Dermis microvascular lymphatic vessel endothelial cell (primary cell): ENCODE measurements at regions not wholly inside any gene's neighbourhood (a gene's known extent, or its start where the extent isn't known, plus 50 kb on each side); places are given as distances from the start of the nearest gene placed in this dataset.

ENCODE experiments used
- DNase-seq, 2 donors: peaks; one replicate each; pipeline versions ENCODE4 v3.0.0 to v3.0.0-alpha.2; 2010; ENCODE audit warnings: low read depth in 2 of 2

DNA sequence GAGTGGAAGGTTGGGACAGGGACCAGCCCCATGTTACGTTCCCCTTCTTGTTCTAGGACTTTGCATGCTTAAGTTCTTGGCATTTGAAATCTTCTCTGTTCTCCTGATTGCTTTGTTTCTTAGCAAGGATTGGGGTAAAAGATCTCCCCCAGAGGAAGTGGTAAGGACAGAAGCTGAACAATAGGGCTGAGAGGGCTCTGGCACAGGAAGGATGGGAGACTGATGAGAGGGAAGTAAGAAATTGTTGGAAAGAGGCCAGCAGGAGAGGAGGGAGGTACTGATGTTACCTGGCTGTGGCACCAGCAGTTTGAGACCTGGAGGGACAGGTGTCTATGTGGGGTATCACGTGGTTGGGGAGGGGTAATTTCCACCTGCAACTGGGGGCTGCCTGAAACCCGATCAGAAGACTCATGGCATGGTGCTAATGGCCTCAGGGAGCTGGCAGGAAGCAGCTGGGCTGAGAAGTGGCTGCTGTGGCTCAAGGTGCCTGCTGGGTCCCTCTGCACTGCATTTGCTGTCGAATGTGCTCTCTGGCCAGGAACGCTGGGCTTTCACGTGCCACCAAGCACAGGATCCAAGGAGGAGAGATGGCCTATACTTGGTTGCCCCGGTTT lies 108.4 kb downstream of the LSM3 start:
- no peak for DNase-seq

DNA sequence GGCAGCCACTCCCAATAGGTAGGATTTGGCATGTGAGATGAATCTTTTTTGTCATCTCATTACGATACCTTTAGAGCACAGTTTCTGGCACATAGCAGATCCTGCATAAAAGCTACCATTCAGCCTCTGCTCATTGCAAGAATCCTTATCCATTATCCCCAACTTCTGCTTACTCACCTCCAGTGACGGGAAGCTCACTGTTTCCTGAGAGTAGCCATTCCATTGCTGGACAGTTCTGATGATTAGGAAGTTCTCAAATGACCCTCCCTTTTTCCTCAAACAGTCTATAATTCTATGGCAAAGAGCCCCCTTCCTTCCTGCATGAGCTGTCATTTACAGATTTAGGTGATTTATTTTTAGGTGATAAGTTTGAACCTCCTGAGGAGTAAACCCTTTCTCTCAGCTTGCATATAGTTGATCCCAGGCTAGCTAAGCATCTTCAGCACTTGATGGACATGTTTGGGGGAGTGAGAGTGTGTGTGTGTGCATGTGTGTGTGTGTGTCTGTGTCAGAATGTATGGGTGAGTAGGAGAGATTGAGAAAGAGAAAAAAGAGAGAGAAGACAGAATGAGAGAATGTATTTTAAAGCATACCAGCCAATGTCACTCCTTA lies 109.7 kb downstream of the LSM3 start:
- DNase-seq, result no peak

DNA sequence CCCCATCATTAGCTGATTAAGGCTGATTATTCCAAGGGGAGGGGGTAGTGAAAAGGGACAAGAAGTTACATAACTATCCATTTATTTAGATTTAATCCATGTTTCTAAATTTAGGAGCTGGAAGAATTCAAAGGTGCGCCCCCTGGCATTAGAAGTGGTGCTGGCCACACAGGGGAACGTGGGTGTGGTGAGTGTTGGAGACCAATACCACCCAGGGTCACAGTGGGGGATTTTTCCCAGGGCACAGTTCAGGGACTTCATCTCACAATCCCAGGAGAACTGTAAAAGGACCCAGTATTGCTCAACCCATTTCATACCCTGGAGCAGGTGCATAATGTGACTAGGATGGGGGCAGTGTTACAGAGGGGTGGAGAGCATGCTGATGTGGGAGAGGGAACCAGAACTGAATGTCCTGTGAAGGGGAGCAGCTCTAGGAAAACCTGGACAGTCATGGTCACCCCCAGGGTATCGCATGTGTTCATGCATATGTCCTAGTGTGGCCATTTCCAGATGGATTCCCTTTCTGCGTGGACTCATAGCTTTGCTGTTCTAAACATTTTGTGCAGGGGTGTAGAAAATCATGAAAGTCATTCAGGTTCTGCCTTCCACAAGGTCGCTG lies 110.3 kb downstream of the LSM3 start:
- DNase-seq, result no peak

DNA sequence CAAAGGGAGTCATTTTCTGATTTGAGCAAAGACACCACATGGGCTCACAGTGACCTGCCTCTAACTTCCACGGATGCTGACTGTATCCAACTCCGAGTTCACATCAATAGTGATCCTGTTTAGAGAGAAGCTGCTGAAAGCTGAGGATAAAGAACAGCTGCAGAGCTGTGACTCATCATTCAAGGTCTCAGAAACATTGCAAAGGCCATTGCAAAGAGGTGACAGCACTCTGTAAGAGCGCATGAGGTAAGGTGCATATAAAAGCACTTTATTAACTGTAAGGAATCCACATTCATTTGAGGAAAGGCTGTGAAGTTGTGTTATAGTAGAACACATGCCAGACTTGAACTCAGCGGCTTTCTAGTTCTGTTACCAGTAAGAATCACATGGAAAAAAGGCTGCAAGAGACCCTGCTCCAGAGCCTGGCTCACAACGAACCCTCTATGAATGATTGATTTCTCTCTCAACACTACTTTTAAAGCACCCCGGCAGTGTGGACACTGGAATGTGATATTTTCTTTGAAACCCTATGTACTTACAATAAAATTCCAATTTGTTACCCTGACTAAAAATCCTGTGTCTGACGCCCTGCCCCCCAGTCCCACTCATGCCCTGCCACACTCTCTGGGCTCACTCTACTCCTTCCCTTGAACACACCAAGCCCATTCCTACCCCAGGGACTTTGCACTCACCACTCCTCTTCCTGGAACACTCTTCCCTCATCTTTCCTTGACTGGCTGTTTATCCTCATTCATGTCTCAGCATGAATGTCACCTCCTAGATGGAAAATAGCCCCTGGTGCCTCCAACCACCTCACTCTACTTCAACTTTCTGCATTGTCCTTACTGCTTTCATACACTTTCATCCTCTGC lies 111.2 kb downstream of the LSM3 start:
- peak in 1 of 2 donors; percentile 13 for DNase-seq

DNA sequence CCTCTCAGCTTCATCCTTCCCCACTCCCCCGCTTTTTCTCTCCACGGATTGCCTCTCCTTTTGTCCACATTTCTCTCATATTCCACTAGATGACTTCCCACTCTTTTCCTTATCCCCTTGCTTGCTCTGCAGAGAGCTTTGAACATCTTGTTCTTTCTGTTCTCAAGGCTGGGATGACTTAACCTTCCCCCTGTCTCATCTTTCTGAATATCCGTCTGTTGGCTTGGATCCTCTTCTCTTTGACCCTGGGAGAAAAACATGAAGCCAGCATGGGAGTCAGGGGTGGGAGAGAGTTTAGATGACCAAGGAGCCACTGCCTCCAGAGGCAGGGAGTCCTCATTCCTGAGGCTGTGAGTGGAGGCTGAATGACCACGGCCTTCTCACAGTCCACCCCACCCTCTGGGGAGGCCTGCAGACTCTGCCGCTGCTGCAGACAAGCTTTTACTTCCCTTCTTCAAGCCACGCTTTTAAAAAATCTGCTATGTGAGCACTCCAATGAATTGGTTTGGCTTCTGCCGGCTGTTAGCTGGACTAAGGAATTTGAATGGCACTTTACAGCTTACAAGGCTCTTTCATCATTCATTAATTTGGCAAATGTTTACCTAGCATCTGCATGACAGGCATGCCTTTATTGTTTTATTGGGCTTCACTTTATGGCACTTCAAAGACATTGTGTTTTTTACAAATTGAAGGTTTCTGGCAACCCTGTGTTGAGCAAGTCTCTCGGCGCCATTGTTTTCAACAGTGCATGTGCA lies 111.6 kb upstream of the SLC6A6 start:
- DNase-seq, result no peak

DNA sequence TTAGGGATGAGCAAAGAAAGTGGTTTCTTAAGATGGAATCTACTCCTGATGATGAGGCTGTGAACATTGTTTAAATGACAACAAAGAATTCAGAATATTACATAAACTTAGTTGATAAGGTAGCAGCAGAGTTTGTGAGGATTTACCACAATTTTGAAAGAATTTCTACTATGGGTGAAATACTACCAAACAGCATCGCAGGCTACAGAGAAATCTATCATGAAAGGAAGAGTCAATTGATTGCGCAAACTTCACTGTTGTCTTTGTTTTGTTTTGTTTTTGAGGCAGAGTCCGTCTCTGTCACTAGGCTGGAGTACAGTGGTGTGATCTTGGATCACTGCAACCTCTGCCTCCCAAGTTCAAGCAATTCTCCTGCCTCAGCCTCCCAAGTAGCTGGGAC lies 107.4 kb upstream of the SLC6A6 start:
- no peak for DNase-seq

DNA sequence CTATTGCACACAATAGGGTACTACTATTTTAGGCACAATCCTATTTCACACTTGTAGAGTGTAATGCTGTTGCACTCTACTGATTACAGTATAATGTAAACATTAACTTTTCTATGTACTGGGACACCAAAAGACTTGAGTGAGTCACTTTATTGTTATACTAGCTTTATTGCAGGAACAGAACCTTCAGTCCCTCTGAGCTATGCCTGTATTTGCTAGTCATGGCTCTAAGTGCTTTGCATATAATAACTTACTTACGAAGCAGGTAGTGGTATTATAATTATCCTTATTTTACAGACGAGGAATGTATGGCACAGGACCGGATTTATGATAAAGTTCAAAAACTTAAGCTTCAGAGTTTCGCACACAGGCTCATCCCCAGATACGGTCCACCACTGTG lies 106.6 kb upstream of the SLC6A6 start:
- DNase-seq, result no peak

DNA sequence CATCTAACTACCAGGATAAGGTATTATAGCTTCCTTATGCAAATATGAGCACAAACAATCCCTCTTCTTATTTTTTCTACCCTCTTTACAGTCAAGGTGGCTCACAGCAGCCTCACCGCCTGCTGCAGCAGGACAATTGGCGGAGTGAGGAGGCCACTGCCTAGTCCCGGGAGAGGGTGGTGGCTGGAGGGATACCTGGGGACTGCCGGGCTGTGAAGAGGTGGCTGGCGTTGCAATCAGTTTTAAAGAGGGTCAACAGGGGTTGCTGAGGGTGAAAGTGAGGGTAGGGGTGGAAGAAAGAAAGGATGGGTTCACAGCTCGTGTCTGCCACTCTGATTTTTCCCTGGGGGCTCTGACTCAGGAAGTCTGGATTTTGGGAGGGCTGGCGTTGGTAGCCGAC lies 105.1 kb upstream of the SLC6A6 start:
- DNase-seq, result no peak

DNA sequence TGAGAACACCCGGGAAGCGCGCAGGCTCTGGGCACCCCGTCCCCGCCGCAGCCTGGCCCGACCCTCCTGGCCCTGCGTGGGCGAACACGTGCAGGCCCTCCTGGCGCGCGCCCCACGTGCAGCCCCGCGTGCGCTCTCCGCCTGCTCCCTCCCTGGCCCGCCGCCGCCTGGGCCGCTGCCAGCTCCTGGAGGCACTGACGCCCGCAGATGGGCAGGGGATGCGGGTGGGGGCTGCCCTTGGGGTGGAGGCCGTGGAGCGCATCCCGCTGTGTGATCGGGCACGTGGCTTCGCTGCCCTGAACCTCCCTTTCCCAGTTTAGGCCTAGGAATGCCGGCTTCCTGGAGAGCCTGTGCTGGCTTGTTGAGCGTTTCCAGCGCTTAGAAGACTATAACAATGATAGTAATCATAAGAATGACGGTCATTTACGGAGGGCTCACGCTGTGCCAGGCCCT lies 104.6 kb upstream of the SLC6A6 start:
- no peak for DNase-seq

DNA sequence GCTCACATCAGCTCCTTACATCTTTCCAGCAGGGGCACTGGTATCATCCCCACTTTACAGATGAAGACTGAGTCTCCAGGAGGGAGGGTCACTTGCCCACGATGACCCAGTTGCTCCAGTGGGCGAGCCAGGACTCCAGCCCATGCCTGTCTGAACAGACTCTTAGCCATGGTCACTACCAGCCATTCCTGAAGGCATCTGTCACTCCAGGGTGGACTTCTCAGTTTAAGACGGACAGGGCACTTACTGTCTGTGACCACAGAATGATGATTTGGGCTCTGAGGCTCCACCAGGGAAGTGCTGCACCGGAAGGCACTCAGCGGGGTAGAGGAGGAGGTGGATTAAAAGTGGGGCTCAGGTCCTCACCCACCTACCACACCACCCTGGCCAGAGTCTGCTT lies 104.0 kb upstream of the SLC6A6 start:
- no peak for DNase-seq

DNA sequence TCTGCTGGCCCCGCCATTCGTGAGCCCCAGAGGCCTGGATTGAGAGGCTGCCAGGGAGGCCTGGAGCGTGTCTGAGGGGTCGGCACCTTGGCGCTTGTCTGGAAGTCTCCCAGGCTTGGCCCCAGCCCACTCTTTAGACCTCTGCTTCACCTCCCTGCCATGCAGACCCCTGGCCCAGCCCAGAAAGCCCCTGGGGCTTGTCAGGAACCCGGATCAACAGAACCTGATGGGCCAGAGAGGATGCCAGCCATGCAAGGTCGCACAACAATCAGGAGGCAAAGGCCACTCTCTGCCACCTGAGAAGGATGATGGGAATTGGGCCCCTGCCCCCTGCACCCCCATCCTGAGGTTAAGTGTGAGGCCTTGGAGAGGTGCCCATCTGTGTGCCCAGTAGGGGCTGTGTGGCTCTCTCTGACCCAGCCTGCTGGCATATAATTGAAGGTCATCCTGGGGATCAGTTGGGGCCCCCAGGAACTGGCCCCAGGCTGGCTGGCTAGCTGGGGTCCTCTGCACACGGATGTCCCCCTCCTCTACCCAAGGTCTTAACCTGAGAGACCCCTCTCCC lies 103.3 kb upstream of the SLC6A6 start:
- no peak for DNase-seq

DNA sequence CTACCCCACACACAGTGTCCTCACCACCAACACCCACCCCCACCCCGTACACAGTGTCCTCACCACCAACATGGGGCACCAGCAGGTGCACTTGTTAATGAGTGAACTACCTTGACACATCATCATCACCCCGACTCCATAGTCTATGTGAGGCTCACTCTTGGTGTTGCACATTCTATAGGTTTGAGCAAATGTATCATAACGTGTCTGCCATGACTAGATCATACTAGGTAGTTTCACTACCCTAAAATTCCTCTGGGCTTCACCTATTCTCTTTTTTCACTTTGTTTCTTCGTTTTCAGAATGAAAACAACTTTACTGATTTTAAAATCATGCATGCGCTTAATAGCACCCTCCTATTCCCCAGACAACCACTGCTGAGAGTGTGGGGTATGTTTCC lies 102.6 kb upstream of the SLC6A6 start:
- DNase-seq, result no peak

DNA sequence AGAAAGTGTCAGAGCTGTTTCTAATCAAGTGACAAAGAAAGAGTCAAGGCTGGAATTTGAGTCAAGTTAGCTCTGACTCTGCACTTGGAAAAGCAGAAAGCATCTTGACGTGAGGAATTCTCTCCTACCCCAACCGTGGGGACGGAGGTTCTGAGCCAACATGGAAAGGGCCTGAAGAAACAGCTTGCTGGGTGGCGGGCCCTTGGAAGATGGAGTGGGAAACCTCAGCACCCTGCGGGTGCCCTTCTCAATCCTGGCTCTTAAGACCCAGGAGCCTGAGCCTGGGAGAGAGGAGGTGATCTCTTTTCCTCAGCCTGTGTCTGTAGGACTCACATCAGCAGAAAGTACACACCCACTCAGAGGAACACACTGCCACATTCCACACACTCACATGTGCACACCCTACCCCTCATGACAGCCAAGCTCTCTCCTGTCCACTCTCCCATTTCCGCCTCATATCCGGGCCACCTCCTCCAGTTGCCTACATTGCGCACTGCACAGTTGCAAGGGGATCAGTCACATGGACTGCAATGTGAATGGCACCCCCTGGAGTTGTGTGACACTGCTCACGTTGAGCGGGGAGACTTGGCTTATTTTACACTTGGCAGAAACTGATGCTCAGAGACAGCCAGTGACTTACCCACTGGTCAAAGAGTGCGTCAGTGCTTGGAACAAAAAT lies 101.5 kb upstream of the SLC6A6 start:
- no peak for DNase-seq

DNA sequence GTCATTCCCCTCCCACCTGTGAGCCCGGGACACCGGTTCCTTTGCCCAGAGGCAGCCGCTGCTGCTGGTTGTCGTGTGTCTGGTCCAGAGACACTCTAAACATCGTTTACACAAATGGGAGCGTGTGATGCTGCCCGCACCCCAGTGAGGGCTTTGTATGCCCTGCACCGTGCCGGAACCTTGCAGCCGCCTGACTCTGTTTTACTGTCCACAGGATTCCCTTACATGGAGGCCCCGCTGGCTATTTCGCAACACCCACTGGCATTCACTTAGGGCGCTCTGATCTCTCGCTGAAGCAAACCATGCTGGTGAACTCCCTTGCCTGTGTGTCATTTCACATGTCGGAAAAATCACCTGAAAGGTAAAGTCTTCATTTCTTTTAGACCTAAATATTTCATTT lies 100.8 kb upstream of the SLC6A6 start:
- no peak for DNase-seq

DNA sequence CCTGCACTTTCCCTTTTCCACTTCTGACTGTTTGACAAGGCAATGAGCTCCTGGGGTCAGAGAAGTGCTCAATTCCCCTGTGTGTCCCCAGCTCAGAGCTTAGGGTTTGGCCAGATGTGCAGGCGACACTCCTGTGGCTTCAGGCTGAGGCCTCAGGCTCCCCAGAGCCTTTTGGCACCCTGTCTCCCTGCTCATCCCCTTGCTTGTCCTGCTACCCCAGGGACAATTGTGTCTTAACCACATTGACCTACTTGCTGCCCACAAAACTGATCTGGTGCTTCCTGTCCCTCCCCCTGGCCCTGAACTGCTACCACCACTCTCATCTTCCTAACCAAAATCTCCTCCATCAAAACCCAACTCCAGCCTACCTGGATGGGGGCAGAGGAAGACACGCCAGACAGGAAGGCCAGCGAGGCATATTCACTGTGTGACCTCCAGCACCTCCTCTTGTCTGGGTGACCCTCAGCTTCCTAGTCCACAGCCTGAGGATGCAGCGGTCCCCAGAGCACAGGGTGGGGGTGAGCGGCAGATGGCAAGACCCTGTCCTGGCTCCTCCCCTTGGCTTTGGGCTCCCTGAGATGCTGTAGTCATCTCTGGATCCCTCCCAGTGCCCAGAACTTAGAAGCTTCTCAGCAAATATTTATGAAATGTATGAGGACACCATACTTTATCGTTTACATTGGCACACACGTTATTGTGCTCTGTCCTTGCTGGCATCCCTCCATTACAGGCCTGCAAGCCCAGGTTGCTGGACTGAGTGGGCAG lies 98.9 kb upstream of the SLC6A6 start:
- no peak for DNase-seq

DNA sequence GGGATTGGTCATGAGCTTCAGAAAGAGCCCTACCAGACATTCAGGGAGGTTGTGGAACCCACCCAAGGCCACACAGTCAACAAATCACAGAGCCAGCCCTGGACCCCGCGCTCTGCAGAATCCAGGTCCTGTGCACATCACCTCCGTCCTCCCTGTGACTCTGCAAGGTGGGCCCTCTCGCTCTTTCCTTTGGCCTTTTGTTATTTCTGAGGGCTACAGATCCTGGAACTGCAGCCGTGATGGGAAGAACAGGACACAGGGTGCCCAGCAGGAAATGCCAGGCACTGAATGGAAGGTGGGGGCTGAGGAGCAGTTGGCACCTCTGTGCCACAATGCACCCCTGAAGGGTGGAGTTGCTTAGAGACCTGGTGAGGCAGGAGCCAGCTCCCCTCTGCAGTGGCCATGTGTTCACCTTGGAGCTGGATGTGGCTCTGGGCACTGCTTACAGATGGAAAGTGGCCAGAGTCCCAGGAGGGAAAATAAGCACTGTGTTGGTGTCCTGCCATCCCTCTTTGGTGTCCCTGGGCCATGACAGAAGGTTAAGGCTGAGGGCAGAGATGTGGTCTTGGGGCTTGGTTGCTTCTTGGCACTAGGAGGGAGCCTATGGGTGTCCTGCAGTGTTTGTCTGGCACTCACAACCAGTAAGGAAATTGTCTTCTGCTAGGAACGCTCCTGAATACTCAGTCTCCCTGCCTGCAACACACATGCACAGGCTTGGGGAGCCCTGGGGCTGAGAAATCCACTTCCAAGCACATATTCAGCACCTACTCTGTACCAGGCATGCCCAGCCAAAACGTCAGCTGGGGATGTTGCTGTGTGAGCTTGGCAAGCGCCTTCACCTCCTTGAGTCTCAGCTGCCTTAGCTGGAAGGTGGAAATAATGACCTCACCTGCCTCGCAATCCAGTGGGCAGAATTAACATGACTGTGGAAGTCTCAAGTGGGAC lies 98.0 kb upstream of the SLC6A6 start:
- no peak for DNase-seq

DNA sequence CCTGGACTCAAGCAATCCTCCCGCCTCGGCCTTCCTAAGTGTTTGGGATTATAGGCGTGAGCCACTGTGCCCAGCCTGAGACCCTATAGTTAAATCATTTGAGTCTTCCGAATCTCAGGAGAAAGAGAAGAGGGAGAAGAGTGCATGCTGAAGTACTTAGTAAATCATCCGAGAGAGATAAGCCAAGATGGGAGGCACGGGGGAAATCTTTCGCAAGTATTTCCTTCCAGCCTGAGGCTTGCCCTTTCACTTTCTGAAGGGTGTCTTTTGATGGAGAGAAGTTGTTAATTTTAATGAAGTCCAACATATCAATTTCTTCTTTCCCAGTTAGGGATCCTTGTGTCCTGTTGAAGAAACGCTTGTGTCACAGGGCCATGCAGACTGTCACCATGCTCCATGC lies 97.1 kb upstream of the SLC6A6 start:
- DNase-seq, result no peak

DNA sequence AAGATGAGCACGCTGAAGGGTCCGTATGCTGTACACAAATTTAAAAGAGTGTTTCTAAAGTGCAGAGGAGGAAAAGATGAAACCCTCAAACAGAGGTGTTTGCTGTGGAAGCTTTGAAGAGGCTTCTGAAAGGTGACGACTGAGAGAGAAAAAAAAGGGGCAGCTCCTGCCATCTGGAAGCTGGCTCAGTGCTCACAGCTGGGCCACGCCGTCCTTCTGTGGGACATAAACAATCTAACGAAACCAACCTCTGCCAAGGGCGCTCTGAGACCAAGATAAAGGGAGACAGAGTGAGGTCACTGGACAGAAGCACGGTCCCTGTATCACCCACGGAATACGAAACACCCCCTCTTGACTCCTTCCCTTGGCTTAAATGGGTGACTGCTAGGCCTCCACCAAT lies 96.3 kb upstream of the SLC6A6 start:
- no peak for DNase-seq
